NCI-H2227 (cell line): ENCODE measurements at regions not wholly inside any gene's neighbourhood (a gene's known extent, or its start where the extent isn't known, plus 50 kb on each side); places are given as distances from the start of the nearest gene placed in this dataset.
"Not testable (repeated sequence)": the region's sequence is repeated elsewhere in the genome, so short reads cannot be mapped to it uniquely, and the experiment has no call there.

ENCODE experiments used
- DNase-seq: peaks from one replicate; lab custom pipeline; 2025; ENCODE audit not compliant: unreplicated experiment; lab: John Stamatoyannopoulos, UW

DNA sequence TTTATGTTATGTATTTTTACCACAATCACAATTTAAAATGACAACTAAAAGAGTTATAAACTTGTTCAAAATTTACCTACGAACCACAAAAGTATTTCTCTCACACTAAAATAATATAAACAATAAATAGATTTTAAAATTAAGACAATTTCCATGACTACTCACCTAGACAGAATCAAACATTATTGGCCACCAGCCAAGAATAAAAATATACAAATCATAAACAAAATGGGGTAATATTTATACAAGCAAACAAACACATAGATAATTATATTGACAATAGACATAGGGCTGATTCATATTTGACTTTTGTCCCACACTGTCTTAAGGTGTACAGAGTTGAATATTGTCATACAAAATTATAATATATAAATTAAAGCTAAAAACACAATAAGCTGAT, 119.6 kb upstream of the ZNF92 start:
- DNase-seq = no peak

DNA sequence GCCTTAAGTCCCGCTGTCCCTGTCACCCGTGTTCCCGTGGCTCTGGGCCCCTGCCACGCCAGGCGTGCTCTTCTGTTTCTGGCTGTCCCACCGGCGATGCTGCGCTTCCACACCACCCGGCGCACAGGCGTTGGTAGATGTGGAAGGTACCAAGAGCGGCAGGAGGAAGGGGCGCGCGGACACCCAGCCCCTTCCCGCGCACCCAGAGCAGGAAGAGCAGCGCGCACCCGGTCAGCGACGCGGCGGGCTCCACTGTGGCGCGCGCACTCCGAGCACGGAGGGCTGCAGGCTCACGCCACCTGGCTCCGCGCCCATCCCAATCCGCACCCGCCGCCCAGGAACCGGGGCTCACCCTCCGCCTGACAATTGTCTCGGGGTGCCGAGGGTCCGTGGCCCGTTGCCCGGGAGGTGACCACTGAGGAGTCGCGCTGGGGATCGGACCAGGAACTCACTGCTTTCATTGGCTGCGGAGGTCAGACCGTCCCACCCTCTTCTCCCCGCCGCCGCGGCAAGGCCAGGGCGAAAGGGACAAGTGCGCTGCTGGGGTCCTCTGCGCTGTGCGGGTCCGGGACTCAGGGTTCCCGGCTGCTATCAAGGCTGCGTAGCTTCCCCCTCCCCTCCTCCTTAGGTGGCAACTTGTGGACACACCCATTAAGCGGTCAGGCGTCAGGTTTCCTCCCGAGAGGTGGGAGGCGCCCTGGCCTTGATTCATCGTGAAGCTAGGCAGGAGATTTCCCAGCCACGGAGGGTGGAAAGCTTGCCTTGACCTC, 121.6 kb upstream of the ZNF92 start:
- DNase-seq = peak; percentile 55

DNA sequence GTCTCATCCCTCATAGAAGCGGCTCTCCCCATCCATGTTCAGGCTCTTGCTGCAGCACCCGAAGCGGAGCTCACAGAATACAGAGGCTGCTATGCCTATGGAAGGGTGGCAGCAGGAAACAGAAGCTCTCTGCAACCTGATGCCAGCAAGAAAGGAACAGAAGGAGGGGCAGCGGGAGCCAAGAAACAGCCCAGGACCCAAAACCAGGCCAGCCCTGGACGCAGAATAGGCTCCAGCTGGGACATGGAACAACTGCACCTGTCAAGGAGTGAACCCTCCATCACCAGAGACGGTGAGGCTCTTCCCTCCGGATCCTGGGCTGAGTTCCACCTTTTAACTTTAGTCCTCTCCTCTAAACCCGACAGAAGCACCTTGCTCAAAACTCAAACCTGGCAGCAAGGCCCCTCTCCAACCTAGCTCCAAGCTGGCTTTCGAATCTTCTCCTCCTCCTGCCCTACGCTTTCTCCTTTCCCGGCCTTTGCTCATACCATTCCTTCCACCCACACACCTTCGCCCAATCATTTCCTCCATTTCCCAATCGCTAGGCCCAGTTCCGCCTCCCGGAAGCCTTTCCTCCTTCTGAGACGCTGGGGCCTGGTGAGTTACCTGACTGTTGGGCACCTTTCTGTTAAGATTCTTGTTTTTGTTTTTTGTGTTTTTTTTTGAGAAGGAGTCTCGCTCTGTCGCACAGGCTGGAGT, 122.8 kb upstream of the ZNF92 start:
- no peak for DNase-seq

DNA sequence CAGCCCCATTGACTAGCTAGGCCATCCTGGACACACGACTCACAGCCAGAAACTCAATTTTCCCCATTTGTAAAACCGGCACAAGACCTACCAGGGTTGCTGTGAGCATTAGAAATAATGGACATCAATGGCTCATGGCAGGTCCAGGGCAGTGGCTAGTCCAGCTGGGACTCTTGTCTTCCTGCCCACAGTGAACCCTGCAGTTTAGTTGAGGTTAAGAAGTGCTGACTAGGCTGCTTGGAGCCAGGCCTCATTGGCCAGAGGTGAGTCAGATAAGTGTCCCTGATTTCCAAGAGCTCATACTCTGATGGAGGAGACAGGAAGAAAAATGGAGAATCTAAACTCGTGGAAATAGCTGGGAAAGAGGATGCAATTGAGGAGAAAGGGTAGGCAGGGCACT, 123.4 kb upstream of the ZNF92 start:
- no peak for DNase-seq

DNA sequence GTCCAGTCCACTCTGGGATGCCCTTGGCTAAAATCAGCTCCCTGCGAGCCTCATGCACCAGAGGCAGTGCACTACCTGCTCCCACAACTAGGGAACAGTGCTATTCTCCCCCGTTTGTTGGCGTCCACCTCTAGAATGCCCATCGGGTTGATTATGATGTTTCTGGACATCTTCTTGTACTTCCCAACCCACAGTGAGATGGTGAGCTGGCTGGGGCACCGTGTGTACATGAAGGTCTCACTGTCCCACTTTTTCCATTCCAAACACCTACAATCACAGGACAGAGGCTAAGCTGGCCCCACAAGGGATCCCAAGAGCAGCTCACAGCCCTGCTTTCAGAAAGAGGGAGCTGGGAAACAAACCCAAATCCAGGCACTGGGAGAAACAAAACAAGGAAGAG, 126.2 kb upstream of the ZNF92 start:
- DNase-seq = no peak

DNA sequence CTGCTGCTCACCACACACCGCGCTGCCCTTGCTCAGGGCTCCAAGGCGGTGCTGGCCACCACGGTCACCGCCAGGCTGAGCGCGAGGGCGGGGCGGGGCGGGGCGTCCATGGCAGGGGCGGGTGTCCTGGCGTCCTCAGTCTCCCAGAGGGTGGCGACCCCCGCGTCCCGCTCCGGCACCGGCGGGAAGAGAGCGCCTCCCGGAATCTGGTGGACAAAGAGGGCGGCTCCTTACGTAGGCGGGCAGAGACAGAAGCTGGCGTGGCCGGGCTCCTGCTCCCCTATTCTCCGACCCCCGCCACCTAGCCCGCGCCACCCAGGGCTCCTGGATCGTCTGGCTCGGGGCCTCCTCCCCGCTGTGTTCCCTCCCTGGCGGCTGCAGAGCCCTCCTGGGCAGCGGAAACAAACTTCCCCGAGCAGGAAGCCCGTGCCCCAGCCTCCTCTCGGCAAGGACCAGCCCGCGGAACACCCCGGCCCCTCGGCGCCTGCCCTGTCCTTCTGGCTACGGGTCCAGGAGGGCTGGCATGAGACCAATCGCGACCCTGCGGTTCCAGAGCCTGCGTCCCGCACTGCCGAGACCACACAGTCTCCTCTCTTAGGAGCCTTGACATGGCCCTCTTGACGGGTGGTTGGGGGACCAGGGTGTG, 133.8 kb upstream of the ZNF92 start:
- no peak for DNase-seq

DNA sequence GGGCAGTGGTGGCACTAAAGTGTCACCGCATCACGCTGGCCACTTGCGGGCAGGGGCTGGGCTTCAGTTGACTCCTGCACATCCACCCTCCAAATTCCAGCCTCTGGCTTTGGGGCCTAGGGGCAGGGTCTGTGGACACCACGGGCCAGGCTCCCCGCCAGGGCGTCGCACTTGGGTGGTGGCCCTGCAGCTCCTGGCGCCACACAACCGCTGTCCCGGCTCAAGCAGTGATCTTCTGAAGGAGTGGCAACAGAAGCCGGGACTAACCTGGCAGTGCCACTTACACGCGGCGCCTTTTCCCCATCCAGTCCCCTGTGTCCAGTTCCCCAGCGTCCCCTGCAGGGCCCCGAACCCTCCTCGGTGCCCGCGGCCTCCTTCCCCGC, 134.3 kb upstream of the ZNF92 start:
- DNase-seq = no peak

DNA sequence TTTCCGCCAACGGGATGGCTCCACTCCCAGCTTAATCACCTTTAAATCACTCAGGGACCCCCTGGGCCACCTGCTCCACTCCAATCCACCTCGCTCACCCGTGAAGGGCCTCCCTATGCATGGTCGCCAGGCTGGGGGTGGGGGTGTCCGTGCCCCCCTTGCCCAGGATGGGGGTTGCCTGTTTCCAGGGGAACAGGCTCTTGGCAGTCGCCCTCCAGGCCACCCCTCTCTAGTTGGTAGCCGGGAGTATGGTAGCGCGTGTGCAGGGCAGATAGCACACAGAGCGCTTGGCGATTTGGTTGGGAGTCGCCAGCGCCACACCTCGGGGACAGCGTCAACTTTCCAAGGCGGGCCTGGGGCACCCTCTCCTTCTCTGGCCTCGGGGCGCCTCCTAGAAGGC, 134.9 kb upstream of the ZNF92 start:
- DNase-seq = no peak

DNA sequence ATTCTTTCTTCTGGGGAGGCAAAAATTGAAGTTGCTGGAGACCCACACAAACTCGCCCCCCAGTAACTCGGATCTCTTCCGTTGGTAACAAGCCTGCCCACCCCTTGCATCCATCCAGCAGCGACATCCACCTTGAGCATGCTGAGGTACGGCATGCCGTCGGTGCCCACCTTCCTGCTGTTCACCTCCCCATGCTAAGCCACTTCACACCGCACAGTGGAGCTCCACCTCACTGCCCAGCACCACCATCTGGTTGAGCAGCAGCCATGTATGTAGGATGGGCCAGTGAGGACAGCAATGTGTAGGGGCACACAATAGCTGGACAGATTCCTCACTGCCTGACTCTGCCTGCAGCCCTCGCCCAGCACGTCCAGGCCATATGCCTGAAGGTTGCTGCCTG, 138.1 kb upstream of the ZNF92 start:
- DNase-seq = no peak

DNA sequence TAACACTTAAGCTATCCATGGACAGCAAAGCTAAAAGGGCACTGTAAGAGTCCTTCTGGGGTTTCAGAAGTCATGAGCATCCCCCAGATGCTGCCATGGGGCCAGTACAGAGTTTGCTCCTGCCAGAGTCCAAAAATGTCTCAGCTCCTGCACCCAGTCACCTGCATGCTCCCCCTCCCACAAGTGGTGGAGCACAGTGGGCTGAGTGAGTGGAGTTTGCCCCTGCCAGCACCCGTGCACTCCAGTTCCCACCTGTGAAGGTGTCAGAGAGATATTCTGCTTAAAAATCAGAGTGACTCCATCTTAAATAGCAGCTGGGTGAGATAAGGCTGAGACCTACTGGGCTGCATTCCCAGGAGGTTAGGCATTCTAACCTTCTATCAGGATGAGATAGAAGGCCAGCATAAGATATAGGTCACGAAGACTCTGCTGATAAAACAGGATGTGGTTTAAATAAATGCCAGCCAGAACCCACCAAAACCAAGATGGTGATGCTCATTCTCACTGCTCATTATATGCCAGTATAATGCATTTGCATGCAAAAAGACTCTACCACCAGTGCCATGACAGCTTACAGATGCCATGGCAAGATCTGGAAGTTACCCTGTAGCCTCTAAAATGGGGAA, 140.1 kb upstream of the ZNF92 start:
- DNase-seq = no peak

DNA sequence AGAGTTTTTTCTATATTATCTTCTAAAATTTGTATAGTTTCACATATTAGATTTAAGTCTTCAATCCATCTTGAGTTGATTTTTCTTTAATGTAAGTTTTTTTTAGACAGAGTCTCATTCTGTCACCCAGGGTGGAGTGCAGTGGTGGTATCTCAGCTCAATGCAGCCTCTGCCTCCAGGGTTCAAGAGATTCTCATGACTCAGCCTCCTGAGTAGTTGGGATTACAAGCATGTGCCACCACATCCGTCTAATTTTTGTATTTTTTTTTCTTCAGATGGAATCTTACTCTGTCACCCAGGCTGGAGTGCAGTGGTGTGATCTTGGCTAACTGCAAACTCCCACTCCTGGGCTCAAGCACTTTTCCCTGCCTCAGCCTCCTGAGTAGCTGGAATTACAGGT, 143.4 kb upstream of the ZNF92 start:
- no peak for DNase-seq

DNA sequence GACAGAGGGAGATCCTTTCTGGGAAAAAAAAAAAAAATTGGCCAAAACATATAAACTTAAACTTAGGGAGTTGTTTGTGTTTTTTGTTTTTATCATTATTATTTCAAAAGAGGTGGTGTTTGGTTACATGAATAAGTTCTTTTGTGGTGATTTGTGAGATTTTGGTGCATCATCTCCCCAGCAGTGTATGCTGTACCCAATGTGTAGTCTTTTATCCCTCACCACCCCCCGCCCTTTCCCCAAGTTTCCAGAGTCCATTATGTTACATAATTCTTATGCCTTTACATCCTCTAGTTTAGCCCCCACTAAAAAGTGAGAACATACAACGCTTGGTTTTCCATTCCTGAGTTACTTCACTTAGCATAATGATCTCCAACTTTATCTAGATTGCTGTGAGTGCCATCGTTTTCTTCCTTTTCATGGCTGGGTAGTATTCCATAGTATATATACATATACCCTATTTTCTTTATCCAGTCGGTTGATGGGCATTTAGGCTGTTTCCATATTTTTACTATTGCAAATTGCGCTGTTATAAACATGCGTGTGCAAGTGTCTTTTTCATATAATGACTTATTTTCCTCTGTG, 148.1 kb upstream of the ZNF92 start:
- DNase-seq = no peak

DNA sequence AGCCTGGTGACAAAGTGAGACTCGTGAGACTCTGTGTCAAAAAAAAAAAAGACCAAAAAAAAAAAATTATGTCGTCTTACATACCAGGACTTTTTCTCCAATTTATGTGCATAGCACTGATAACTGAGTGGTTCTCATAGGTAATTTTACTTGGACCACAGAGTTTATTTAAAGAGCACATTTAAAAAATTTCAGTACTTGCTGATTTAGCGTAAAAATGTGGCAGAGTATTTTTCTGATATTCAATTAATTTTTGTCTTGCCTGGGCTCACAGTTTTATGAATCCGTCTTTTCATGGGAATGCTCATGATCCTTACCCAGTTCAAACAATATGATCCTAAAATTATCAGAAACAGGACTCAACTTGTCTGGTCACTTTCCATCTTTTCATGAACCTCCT, 151.0 kb upstream of the ZNF92 start:
- DNase-seq = no peak

DNA sequence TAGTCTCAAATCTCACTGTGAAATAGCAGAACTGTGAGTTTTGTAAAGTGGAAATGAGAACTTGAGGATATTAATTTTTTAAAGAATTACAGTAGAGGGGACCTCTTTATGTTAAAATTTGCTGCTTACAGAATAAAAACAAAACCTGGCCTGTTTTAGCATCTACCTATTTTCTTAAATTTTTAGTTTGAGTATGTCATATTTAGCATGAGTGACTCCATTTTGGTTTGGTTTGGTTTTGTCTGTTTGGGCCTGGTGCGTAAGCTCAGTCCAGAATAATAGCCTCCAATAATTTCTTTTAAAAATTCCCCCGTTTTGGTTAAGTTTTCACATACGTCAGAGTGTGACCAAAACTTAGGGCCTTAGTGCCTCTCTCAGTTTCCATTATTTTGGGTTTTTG, 152.0 kb upstream of the ZNF92 start:
- no peak for DNase-seq

DNA sequence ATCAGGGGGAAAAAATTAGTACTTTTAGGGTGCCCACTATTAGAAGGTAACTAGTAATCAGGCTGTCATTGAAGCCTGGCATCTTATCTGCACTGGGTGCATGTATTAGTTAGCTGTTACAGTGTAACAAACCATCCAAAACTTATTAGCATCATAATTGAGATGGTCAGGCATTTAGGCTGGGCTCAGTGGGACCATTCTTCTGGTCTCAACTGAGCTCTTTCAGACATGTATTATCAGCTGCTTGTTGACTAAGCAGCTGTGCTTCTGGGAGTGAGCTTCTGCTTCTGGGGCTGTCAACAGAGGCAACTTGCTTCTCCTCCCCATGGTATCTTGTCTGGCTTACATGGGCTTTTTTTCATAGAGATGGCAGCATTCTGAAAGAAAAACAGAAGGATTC, 154.0 kb upstream of the ZNF92 start:
- DNase-seq = no peak

DNA sequence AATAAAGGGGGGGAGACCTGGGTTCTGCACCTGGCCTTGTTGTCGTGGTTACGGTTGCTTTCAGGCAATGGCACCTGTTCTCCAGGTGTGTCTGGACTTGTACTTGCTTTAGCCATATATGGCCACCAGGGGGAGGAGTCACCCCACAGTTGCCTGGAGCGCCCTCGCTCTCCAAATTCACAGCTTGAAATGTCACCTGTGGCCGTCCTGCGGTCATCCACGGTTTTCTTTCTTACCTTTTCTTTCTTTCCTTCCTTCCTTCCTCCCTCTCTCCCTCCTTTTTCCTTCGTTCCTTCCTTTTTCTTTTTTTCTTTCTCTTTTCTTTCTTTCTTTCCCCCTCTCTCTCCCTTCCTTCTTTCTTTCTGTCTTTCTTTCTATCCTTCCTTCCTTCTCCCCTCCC, 157.2 kb upstream of the ZNF92 start:
- peak; percentile 60 for DNase-seq

DNA sequence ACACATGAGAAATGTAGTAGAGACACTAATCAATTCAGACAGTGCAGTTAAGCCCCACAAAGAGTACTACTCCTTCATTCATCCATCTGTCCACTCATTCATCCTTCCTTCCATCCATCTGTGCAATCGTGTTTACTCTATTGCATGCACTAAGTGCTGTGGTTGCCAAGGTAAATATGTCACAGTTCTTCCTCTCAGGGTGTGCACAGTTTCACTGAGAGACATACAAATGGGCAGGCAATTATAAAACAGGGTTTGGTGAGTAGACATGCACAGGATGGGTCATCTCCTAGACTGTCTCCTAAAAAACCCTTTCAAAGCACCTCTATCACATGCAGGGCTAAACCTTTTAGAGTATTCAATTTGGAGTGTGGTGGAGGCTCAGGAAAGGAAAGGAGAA, 160.4 kb upstream of the ZNF92 start:
- not testable (repeated sequence) for DNase-seq

DNA sequence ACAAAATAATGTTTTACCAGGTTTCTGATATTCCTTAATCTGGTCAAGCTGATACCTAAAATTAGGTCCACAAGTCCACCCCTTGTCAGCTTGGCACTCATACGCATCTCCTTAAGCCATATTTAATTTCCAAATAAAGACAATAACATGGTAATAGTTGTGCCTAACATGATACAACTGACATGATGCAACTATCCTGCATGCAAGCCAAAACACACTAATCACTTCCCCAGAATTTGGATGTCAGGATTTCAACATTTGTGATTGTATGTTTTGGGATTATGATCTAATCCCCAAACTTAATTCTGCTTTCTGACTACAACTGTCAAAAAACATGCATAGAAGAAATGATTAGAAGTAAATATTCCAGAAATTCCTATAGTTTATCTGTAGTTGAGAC, 174.4 kb upstream of the ZNF92 start:
- DNase-seq = not testable (repeated sequence)

DNA sequence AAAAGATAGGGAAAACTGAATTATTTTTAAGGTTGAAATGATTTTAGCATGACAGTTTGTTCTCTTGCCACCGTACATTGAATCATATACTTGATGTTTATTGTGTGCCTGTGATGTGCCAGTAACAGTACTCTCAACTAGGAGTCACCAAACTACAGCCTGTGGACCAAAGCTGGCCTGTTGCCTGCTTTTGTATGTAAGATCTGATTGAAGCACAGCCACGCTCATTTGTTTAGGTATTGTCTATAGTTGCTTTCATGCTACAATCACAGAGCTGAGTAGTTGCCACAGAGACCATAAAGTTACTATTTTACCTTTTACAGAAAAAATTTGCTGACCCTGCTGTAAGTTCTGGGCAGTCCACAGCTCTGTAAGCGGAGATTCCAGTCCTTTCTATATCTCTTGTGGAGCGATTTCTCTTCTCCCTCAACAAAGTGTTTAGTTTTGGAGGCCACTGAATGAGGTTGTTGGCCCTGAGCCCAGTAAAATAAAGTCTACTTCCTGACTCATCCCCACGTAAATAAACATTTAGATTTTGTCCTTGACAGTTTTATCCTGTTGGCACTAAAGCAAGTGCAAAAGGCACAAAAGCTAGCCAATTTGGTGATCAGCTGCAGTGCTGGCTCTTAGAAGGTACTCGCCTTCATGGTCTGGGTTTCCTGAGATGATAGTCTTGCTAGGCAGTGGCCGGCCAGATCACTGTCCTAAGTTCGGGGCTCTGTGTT, 180.2 kb upstream of the ZNF92 start:
- not testable (repeated sequence) for DNase-seq

DNA sequence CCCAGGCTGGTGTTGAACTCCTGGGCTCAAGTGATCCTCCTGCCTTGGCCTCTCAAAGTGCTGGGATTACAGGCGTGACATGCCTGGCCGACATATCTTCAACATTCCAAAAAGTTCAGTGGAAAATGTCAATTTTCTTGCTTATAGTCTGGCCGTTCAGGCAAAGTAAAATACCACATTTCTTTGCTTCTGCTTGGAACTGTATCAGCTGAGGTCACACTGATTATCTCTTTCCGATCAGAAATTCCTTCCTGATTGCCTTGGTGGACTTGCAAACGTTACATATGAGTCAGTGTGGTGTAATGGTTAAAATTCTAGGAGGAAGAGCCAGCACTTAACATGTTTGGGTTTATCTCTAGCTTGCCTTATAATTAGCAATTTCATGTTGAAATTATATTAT, 170.6 kb upstream of the ERV3-1 start:
- not testable (repeated sequence) for DNase-seq

DNA sequence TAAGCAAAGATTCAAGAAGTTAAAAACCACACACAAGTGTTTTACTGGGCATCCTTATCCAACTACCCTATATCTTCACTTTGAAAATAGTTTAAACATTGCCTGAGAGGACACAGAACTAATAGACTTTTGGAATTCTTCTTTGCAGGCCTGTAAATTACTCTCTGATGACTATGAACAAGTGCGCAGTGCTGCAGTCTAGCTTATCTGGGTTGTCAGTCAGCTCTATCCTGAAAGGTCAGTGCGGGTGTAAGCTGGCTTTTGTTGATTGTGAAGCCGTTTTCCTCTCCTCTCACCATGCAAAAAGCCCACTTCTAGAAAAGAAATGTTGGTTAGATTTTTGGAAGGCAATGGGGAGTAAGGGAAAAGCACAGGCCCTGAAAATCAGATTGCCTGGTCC, 143.6 kb upstream of the ERV3-1 start:
- DNase-seq = not testable (repeated sequence)
